ENCODE measurements at regions not wholly inside any gene's neighbourhood (a gene's known extent, or its start where the extent isn't known, plus 50 kb on each side); places are given as distances from the start of the nearest gene placed in this dataset.

GRCh38 chr15:38668898-38669391 lies 104.3 kb upstream of the RASGRP1 start:
- TF ChIP-seq CTCF (IDR thresholded peaks at IDR 0.05; ENCODE audit: insufficient read depth, low read depth, low read length) (no peak), EZH2 (IDR thresholded peaks at IDR 0.05; ENCODE audit: insufficient read depth, low read length) (no peak)
